Neural progenitor cell (in vitro differentiated cells): ENCODE measurements at regions not wholly inside any gene's neighbourhood (a gene's known extent, or its start where the extent isn't known, plus 50 kb on each side); places are given as distances from the start of the nearest gene placed in this dataset.

Source experiments
- DNase-seq: peaks from one replicate; pipeline ENCODE4 v3.0.0-alpha.2; 2016; ENCODE audit warnings: low spot score
- H2AFZ ChIP-seq: fragments of 200-600 bp; sonication (generic); replicated peaks from 2 replicates; pipeline ENCODE4 v1.6.1; 2016; ENCODE audit warnings: antibody characterized with exemption
- H3F3A ChIP-seq: fragments of 200-600 bp; sonication (generic); 2 replicates; pipeline ENCODE4 v1.6.1; 2016; ENCODE audit warnings: antibody characterized with exemption, low read depth
- H3K27ac ChIP-seq: fragments of 200-600 bp; sonication (generic); 2 replicates; pipeline ENCODE4 v1.5.1; 2016; ENCODE audit warnings: mild to moderate bottlenecking
- H3K27me3 ChIP-seq: fragments of 200-600 bp; sonication (generic); 2 replicates; pipeline ENCODE4 v1.6.1; 2016; ENCODE audit warnings: mild to moderate bottlenecking, moderate library complexity
- H3K36me3 ChIP-seq: fragments of 200-600 bp; sonication (generic); 2 replicates; pipeline ENCODE4 v1.5.1; 2016
- H3K4me1 ChIP-seq: fragments of 200-600 bp; sonication (generic); 2 replicates; pipeline ENCODE4 v1.6.1; 2016; ENCODE audit warnings: mixed run types
- H3K4me2 ChIP-seq: fragments of 200-600 bp; sonication (generic); 2 replicates; pipeline ENCODE4 v1.6.1; 2016
- H3K4me3 ChIP-seq: fragments of 200-600 bp; sonication (generic); 2 replicates; pipeline ENCODE4 v1.5.1; 2016
- H3K79me2 ChIP-seq: fragments of 200-600 bp; sonication (generic); 2 replicates; pipeline ENCODE4 v1.6.1; 2016; ENCODE audit warnings: low read depth
- H3K9ac ChIP-seq: fragments of 200-600 bp; sonication (generic); 2 replicates; pipeline ENCODE4 v1.6.1; 2016
- H3K9me3 ChIP-seq: fragments of 200-600 bp; sonication (generic); 2 replicates; pipeline ENCODE4 v1.5.1; 2016; ENCODE audit warnings: low read depth
- H4K20me1 ChIP-seq: fragments of 200-600 bp; sonication (generic); 2 replicates; pipeline ENCODE4 v1.6.1; 2016; ENCODE audit warnings: low read depth
- H3K27ac Mint-ChIP-seq: 3 replicates; pipeline ENCODE4 v1.8.0; 2021; ENCODE audit warnings: mixed read lengths
- H3K27me3 Mint-ChIP-seq: 2 replicates; pipeline ENCODE4 v1.8.0; 2022; ENCODE audit warnings: low read depth, mild to moderate bottlenecking, inconsistent platforms, moderate library complexity, mixed read lengths; ENCODE audit not compliant: insufficient read depth
- H3K36me3 Mint-ChIP-seq: 3 replicates; pipeline ENCODE4 v1.8.0; 2021; ENCODE audit warnings: mixed read lengths
- H3K4me1 Mint-ChIP-seq: 3 replicates; pipeline ENCODE4 v1.8.0; 2021; ENCODE audit warnings: mixed read lengths
- H3K4me3 Mint-ChIP-seq: 3 replicates; pipeline ENCODE4 v1.8.0; 2021; ENCODE audit warnings: mild to moderate bottlenecking, moderate library complexity, mixed read lengths
- H3K9me3 Mint-ChIP-seq: 3 replicates; pipeline ENCODE4 v1.8.0; 2020; ENCODE audit warnings: mixed read lengths
- CTCF ChIP-seq: fragments of 200-600 bp; sonication (generic); IDR thresholded peaks from 2 replicates; pipeline ENCODE4 v1.5.1; 2017; ENCODE audit warnings: antibody characterized with exemption, mild to moderate bottlenecking
- EZH2 ChIP-seq: fragments of 200-600 bp; sonication (generic); IDR thresholded peaks from 2 replicates; pipeline ENCODE4 v1.6.1; 2017; ENCODE audit warnings: antibody characterized with exemption, mild to moderate bottlenecking, moderate library complexity
- EZH2phosphoT487 ChIP-seq: fragments of 200-600 bp; sonication (generic); IDR thresholded peaks from 2 replicates; pipeline ENCODE4 v1.6.1; 2017; ENCODE audit warnings: antibody characterized with exemption

GRCh38 chrX:147680251-147680650, 231.5 kb upstream of the FMR1 start:
- Histone ChIP-seq H3K4me3 (no peak overlapping the region), H3K79me2 (no peaks in the 10 kb centered on the region), H3K4me2 (no peak overlapping the region), H3K4me1 (no peaks in the 10 kb centered on the region), H3K36me3 (no peaks in the 10 kb centered on the region), H3K27me3 (no peaks in the 10 kb centered on the region), H3K9ac (no peak overlapping the region), H2AFZ (no peak overlapping the region), H3K9me3 (no peaks in the 10 kb centered on the region), H3F3A (no peaks in the 10 kb centered on the region), H4K20me1 (no peaks in the 10 kb centered on the region), H3K27ac (no peak overlapping the region)
- H3K36me3 Mint-ChIP-seq, result no peaks in the 10 kb centered on the region
- peaks cover 11% of the 10 kb centered on the region for H3K9me3 Mint-ChIP-seq
- no peaks in the 10 kb centered on the region for H3K27me3 Mint-ChIP-seq
- no peak for DNase-seq
- no peak overlapping the region for H3K27ac Mint-ChIP-seq
- no peak overlapping the region for H3K4me3 Mint-ChIP-seq
- H3K4me1 Mint-ChIP-seq, result no peaks in the 10 kb centered on the region
- no peak for TF ChIP-seq EZH2
- TF ChIP-seq EZH2phosphoT487, result no peak
- TF ChIP-seq CTCF, result no peak

- no peaks in the 10 kb centered on the region for H3K27me3 ChIP-seq
- Mint-ChIP-seq H3K27me3 (no peaks in the 10 kb centered on the region), H3K27ac (no peak overlapping the region), H3K36me3 (no peaks in the 10 kb centered on the region), H3K4me3 (no peak overlapping the region), H3K4me1 (no peaks in the 10 kb centered on the region), H3K9me3 (peaks cover 10% of the 10 kb centered on the region)
- H3K9ac ChIP-seq, result no peak overlapping the region
- TF ChIP-seq CTCF (no peak), EZH2phosphoT487 (no peak), EZH2 (no peak)
- H3K36me3 ChIP-seq, result no peaks in the 10 kb centered on the region
- no peaks in the 10 kb centered on the region for H4K20me1 ChIP-seq
- H2AFZ ChIP-seq, result no peak overlapping the region
- DNase-seq, result no peak
- H3K4me2 ChIP-seq, result no peak overlapping the region
- no peak overlapping the region for H3K4me3 ChIP-seq
- no peaks in the 10 kb centered on the region for H3K4me1 ChIP-seq
- no peak overlapping the region for H3K27ac ChIP-seq
- H3K79me2 ChIP-seq, result no peaks in the 10 kb centered on the region
- H3K9me3 ChIP-seq, result peaks cover 20% of the 10 kb centered on the region
- peaks cover 2% of the 10 kb centered on the region for H3F3A ChIP-seq
Measured at GRCh38 chrX:147693511-147693910, 218.2 kb upstream of the FMR1 start.

GRCh38 chrX:147699061-147699460, 212.7 kb upstream of the FMR1 start:
- H3K36me3 Mint-ChIP-seq, result no peaks in the 10 kb centered on the region
- Histone ChIP-seq H3K79me2 (no peaks in the 10 kb centered on the region), H3K9me3 (peaks cover 16% of the 10 kb centered on the region), H3K4me3 (peak overlapping the region; percentile 7), H3F3A (peaks cover 15% of the 10 kb centered on the region), H3K4me1 (no peaks in the 10 kb centered on the region), H3K9ac (no peak overlapping the region), H3K27me3 (no peaks in the 10 kb centered on the region), H3K27ac (peak overlapping the region; percentile 81), H2AFZ (no peak overlapping the region), H4K20me1 (no peaks in the 10 kb centered on the region), H3K36me3 (no peaks in the 10 kb centered on the region), H3K4me2 (peak overlapping the region; percentile 47)
- peak; percentile 75 for DNase-seq
- no peak overlapping the region for H3K4me3 Mint-ChIP-seq
- no peaks in the 10 kb centered on the region for H3K4me1 Mint-ChIP-seq
- H3K27me3 Mint-ChIP-seq, result no peaks in the 10 kb centered on the region
- no peak for TF ChIP-seq EZH2phosphoT487
- H3K27ac Mint-ChIP-seq, result no peak overlapping the region
- H3K9me3 Mint-ChIP-seq, result peaks cover 17% of the 10 kb centered on the region

- Histone ChIP-seq H3K79me2 (no peaks in the 10 kb centered on the region), H3F3A (peaks cover 5% of the 10 kb centered on the region), H4K20me1 (no peaks in the 10 kb centered on the region), H3K9ac (no peak overlapping the region), H3K4me1 (peaks cover 8% of the 10 kb centered on the region), H3K36me3 (no peaks in the 10 kb centered on the region), H3K27me3 (no peaks in the 10 kb centered on the region), H3K9me3 (peaks cover 8% of the 10 kb centered on the region), H2AFZ (no peak overlapping the region), H3K27ac (no peak overlapping the region), H3K4me2 (peak overlapping the region; percentile 10), H3K4me3 (no peak overlapping the region)
- TF ChIP-seq EZH2 (no peak), EZH2phosphoT487 (no peak), CTCF (no peak)
- peak; percentile 52 for DNase-seq
- Mint-ChIP-seq H3K4me1 (peaks cover 5% of the 10 kb centered on the region), H3K9me3 (no peaks in the 10 kb centered on the region), H3K27ac (no peak overlapping the region), H3K4me3 (no peak overlapping the region), H3K36me3 (no peaks in the 10 kb centered on the region), H3K27me3 (peaks cover 5% of the 10 kb centered on the region)
Measured at GRCh38 chrX:147710301-147710700, 201.4 kb upstream of the FMR1 start.
